ENCODE measurements at regions not wholly inside any gene's neighbourhood (a gene's known extent, or its start where the extent isn't known, plus 50 kb on each side); places are given as distances from the start of the nearest gene placed in this dataset.
"Not testable (repeated sequence)": the region's sequence is repeated elsewhere in the genome, so short reads cannot be mapped to it uniquely, and the experiment has no call there.

GRCh38 chr1:38498686-38499085 is 360.9 kb downstream of the RRAGC start:
- no peak overlapping the region for H3K27ac ChIP-seq
- no peak overlapping the region for H3K4me3 ChIP-seq
- TF ChIP-seq POLR2A (IDR thresholded peaks at IDR 0.05) (no peak), POLR2AphosphoS5 (IDR thresholded peaks at IDR 0.05) (no peak)
- TF ChIP-seq, protein P1, sequence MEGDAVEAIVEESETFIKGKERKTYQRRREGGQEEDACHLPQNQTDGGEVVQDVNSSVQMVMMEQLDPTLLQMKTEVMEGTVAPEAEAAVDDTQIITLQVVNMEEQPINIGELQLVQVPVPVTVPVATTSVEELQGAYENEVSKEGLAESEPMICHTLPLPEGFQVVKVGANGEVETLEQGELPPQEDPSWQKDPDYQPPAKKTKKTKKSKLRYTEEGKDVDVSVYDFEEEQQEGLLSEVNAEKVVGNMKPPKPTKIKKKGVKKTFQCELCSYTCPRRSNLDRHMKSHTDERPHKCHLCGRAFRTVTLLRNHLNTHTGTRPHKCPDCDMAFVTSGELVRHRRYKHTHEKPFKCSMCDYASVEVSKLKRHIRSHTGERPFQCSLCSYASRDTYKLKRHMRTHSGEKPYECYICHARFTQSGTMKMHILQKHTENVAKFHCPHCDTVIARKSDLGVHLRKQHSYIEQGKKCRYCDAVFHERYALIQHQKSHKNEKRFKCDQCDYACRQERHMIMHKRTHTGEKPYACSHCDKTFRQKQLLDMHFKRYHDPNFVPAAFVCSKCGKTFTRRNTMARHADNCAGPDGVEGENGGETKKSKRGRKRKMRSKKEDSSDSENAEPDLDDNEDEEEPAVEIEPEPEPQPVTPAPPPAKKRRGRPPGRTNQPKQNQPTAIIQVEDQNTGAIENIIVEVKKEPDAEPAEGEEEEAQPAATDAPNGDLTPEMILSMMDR (IDR thresholded peaks at IDR 0.05 in 8 of 11, conservative IDR thresholded peaks at IDR 0.05 in 3 of 11) = no peak
- DNase-seq = no peak
- peaks cover 0 to 13% (median 0%) of the 10 kb centered on the region in 6 donors for H3K4me1 ChIP-seq
- no peaks in the 10 kb centered on the region for H3K9me3 ChIP-seq
- intact Hi-C loops (cut with DNase I; ENCODE audit: low total_unique reads) = no loop called here
- H3K36me3 ChIP-seq = no peaks in the 10 kb centered on the region
- peaks cover 0 to 26% (median under 1%) of the 10 kb centered on the region in 7 donors for H3K27me3 ChIP-seq (replicated peaks in 1 of 7)
- 42 to 56% (median 45%) methylated on average over 7 of the region's 7 CpGs for WGBS, 5 donors

DNA sequence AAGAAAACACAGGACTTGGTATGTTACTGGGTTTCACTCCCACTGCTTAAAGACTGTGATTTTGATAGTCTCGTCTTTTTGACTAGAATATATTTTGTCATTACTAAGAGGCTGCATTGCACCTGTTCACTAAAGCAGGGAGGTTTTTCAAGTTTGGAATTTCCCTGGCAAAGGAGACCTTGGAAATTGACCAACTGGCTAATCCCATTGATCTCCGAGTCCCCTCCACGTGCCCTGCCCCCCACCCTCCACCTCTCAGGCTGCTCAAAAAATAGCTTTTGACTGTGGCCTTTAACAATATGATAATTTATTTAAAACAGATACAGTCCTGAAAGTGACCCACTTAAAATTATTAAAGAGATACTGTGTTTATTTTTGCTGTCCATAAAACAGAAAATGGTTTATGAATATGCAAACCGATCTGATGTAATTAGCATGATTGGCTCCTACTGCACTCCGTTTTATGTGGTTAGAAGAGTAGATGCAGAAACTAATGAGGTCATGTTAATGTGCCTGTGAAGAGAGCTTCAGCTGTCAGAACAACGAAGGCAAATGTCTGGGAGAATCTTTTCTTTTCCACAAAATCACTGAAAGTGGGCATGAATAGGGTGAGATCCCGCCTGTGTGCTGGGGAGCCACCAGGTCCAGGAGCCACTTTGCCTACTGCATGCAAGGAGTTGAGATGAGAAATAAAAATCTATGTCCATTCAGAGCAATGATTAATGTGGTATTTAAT is 361.5 kb downstream of the RRAGC start:
- no peak for DNase-seq
- H3K4me1 ChIP-seq = peaks cover 0 to 17% (median 0%) of the 10 kb centered on the region in 6 donors
- no peak overlapping the region for H3K27ac ChIP-seq
- H3K36me3 ChIP-seq = no peaks in the 10 kb centered on the region
- intact Hi-C loops (cut with DNase I; ENCODE audit: low total_unique reads) = no loop called here
- H3K9me3 ChIP-seq = no peaks in the 10 kb centered on the region
- peaks cover 0 to 20% (median 0%) of the 10 kb centered on the region in 7 donors for H3K27me3 ChIP-seq (replicated peaks in 1 of 7)
- TF ChIP-seq, protein P1 (IDR thresholded peaks at IDR 0.05 in 8 of 11, conservative IDR thresholded peaks at IDR 0.05 in 3 of 11) = no peak
- TF ChIP-seq POLR2A (IDR thresholded peaks at IDR 0.05) (no peak), POLR2AphosphoS5 (IDR thresholded peaks at IDR 0.05) (no peak)
- WGBS, 5 donors = 72 to 79% (median 73%) methylated on average over 7 of the region's 7 CpGs
- no peak overlapping the region for H3K4me3 ChIP-seq

DNA sequence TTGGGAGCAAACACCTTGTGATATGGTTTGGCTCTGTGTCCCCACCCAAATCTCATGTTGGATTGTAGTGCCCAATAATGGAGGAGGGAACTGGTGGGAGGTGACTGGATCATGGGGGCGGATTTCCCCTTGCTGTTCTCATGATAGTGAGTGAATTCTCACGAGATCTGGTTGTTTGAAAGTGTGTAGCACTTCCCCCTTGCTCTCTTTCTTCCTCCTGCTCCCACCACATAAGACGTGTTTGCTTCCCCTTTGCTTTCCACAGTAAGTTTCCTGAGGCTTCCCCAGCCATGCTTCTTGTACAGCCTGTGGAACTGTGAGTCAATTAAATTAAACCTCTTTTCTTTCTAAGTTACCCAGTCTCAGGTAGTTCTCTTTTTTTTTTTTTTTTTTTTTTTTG is 366.3 kb downstream of the RRAGC start:
- H3K36me3 ChIP-seq; H3K4me1 ChIP-seq; DNase-seq; intact Hi-C loops (cut with DNase I; ENCODE audit: low total_unique reads); H3K9me3 ChIP-seq; H3K27ac ChIP-seq: not testable (repeated sequence)
- 34 to 59% (median 48%) methylated on average over 3 of the region's 3 CpGs for WGBS, 5 donors
- peaks cover 0 to 23% (median 0%) of the 10 kb centered on the region in 7 donors for H3K27me3 ChIP-seq (replicated peaks in 1 of 7)
- H3K4me3 ChIP-seq = peak overlapping the region in 1 of 8 donors; percentile 19

DNA sequence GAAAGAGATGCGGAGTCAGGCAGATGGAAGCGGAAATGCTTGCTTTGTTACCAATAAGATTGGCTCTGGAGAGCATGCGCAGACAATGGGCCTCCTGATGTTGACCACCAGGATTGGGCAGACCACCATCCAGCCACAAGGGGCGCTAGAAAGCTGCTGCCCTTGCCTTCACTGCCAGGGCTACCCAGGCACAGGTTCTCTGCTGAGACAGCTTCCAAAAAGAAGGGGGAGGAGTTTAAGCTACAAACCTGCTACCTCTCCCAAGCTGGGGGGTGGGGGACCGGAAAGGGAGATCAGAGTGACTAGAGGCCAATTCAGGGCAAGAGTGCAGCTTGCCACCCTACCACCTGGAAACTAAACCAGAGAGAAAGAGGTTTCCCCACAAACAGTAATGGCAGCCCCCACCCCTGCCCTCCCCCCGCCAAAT is 369.7 kb downstream of the RRAGC start:
- Histone ChIP-seq H3K36me3 (no peaks in the 10 kb centered on the region), H3K9me3 (no peaks in the 10 kb centered on the region), H3K4me3 (no peak overlapping the region), H3K27ac (no peak overlapping the region), H3K4me1 (peaks cover 0 to 9% (median 0%) of the 10 kb centered on the region in 6 donors), H3K27me3 (replicated peaks in 1 of 7) (peaks cover 0 to 40% (median 0%) of the 10 kb centered on the region in 7 donors)
- intact Hi-C loops (cut with DNase I; ENCODE audit: low total_unique reads) = no loop called here
- no peak for TF ChIP-seq POLR2A (IDR thresholded peaks at IDR 0.05)
- TF ChIP-seq, protein P1 (IDR thresholded peaks at IDR 0.05 in 8 of 11, conservative IDR thresholded peaks at IDR 0.05 in 3 of 11) = peak in 9 of 11 experiments; percentile 10 to 66 (median 52)
- peak; percentile 82 for DNase-seq
- 58 to 65% (median 59%) methylated on average over 6 of the region's 6 CpGs for WGBS, 5 donors

Data from spleen (tissue), 11 donors.